ENCODE measurements at regions not wholly inside any gene's neighbourhood (a gene's known extent, or its start where the extent isn't known, plus 50 kb on each side); places are given as distances from the start of the nearest gene placed in this dataset.
"Not testable (repeated sequence)": the region's sequence is repeated elsewhere in the genome, so short reads cannot be mapped to it uniquely, and the experiment has no call there.

GRCh38 chrX:22859642-22860041 is 140.1 kb upstream of the DDX53 start:
- no peaks in the 10 kb centered on the region for H3K9me3 ChIP-seq (ENCODE audit: insufficient read depth, low read depth)
- intact Hi-C loops (cut with micrococcal nuclease; ENCODE audit: unreplicated experiment) = no loop called here
- no peaks in the 10 kb centered on the region for H3F3A ChIP-seq (ENCODE audit: insufficient read depth, low read depth)
- no peaks in the 10 kb centered on the region for H3K9me2 ChIP-seq (ENCODE audit: insufficient read depth)
- no peak overlapping the region for H2AFZ ChIP-seq
- ChIA-PET POLR2A (ENCODE audit: unreplicated experiment) (no interaction called here), CTCF (no interaction called here)
- H3K4me2 ChIP-seq = no peak overlapping the region
- no peaks in the 10 kb centered on the region for H4K20me1 ChIP-seq (ENCODE audit: insufficient read depth)
- no peaks in the 10 kb centered on the region for H3K36me3 ChIP-seq (ENCODE audit: low read depth)
- no peak overlapping the region for H3K27ac ChIP-seq
- H3K79me2 ChIP-seq (ENCODE audit: low read depth) = no peaks in the 10 kb centered on the region
- H3K4me1 ChIP-seq (replicated peaks; ENCODE audit: insufficient read depth) = no peaks in the 10 kb centered on the region
- no TSS peak for BruUV-seq (replicated peaks)
- H3K4me3 ChIP-seq = no peak overlapping the region
- DNase-seq = no peak
- H3K27me3 ChIP-seq (ENCODE audit: insufficient read depth, low read depth) = no peaks in the 10 kb centered on the region
- no peak for TF ChIP-seq EZH2 (IDR thresholded peaks at IDR 0.05; ENCODE audit: low read depth)
- no peak for TF ChIP-seq CTCF (conservative IDR thresholded peaks at IDR 0.05)

- POLR2A ChIA-PET (ENCODE audit: unreplicated experiment); H3K79me2 ChIP-seq (ENCODE audit: low read depth); H3K27me3 ChIP-seq (ENCODE audit: insufficient read depth, low read depth); H2AFZ ChIP-seq; H3F3A ChIP-seq (ENCODE audit: insufficient read depth, low read depth); H3K9me3 ChIP-seq (ENCODE audit: insufficient read depth, low read depth); BruUV-seq (replicated peaks); H3K27ac ChIP-seq; H3K4me2 ChIP-seq; H3K4me3 ChIP-seq; CTCF ChIA-PET; H4K20me1 ChIP-seq (ENCODE audit: insufficient read depth); H3K9me2 ChIP-seq (ENCODE audit: insufficient read depth); DNase-seq; H3K36me3 ChIP-seq (ENCODE audit: low read depth); intact Hi-C loops (cut with micrococcal nuclease; ENCODE audit: unreplicated experiment); H3K4me1 ChIP-seq (replicated peaks; ENCODE audit: insufficient read depth): not testable (repeated sequence)
Measured at GRCh38 chrX:22866801-22867200, 133.0 kb upstream of the DDX53 start.

- Histone ChIP-seq H3K4me1 (replicated peaks; ENCODE audit: insufficient read depth) (no peaks in the 10 kb centered on the region), H3K36me3 (ENCODE audit: low read depth) (no peaks in the 10 kb centered on the region), H3K4me3 (no peak overlapping the region), H3K79me2 (ENCODE audit: low read depth) (no peaks in the 10 kb centered on the region), H3F3A (ENCODE audit: insufficient read depth, low read depth) (no peaks in the 10 kb centered on the region), H3K9me3 (ENCODE audit: insufficient read depth, low read depth) (no peaks in the 10 kb centered on the region), H3K27me3 (ENCODE audit: insufficient read depth, low read depth) (no peaks in the 10 kb centered on the region), H4K20me1 (ENCODE audit: insufficient read depth) (no peaks in the 10 kb centered on the region), H3K4me2 (no peak overlapping the region), H3K27ac (no peak overlapping the region), H3K9me2 (ENCODE audit: insufficient read depth) (no peaks in the 10 kb centered on the region), H2AFZ (no peak overlapping the region)
- intact Hi-C loops (cut with micrococcal nuclease; ENCODE audit: unreplicated experiment) = no loop called here
- no peak for DNase-seq
- POLR2A ChIA-PET (ENCODE audit: unreplicated experiment) = no interaction called here
- no TSS peak for BruUV-seq (replicated peaks)
- TF ChIP-seq EZH2 (IDR thresholded peaks at IDR 0.05; ENCODE audit: low read depth) = no peak
- TF ChIP-seq CTCF (conservative IDR thresholded peaks at IDR 0.05) = no peak
- CTCF ChIA-PET = no interaction called here
Measured at GRCh38 chrX:22882543-22882942, 117.2 kb upstream of the DDX53 start.

- intact Hi-C loops (cut with micrococcal nuclease; ENCODE audit: unreplicated experiment) = no loop called here
- no peaks in the 10 kb centered on the region for H3K9me2 ChIP-seq (ENCODE audit: insufficient read depth)
- no peak overlapping the region for H3K27ac ChIP-seq
- no peaks in the 10 kb centered on the region for H3K9me3 ChIP-seq (ENCODE audit: insufficient read depth, low read depth)
- POLR2A ChIA-PET (ENCODE audit: unreplicated experiment) = no interaction called here
- no peak for TF ChIP-seq EZH2 (IDR thresholded peaks at IDR 0.05; ENCODE audit: low read depth)
- TF ChIP-seq CTCF (conservative IDR thresholded peaks at IDR 0.05) = no peak
- H3K4me1 ChIP-seq (replicated peaks; ENCODE audit: insufficient read depth) = no peaks in the 10 kb centered on the region
- no peaks in the 10 kb centered on the region for H3F3A ChIP-seq (ENCODE audit: insufficient read depth, low read depth)
- H3K4me3 ChIP-seq = no peak overlapping the region
- H3K36me3 ChIP-seq (ENCODE audit: low read depth) = no peaks in the 10 kb centered on the region
- no peaks in the 10 kb centered on the region for H3K79me2 ChIP-seq (ENCODE audit: low read depth)
- H3K4me2 ChIP-seq = no peak overlapping the region
- no peak overlapping the region for H2AFZ ChIP-seq
- BruUV-seq (replicated peaks) = no TSS peak
- no peak for DNase-seq
- H3K27me3 ChIP-seq (ENCODE audit: insufficient read depth, low read depth) = no peaks in the 10 kb centered on the region
- CTCF ChIA-PET = no interaction called here
- no peaks in the 10 kb centered on the region for H4K20me1 ChIP-seq (ENCODE audit: insufficient read depth)
Measured at GRCh38 chrX:22889819-22890218, 109.9 kb upstream of the DDX53 start.
